ENCODE measurements at regions not wholly inside any gene's neighbourhood (a gene's known extent, or its start where the extent isn't known, plus 50 kb on each side); places are given as distances from the start of the nearest gene placed in this dataset.

GRCh38 chr6:44006123-44006871, 121.0 kb downstream of the MRPL14 start:
- no peak for DNase-seq (ENCODE audit: low read depth)
- TF ChIP-seq CTCF (IDR thresholded peaks at IDR 0.05; ENCODE audit: low read length, missing control alignments): no peak
- H3K4me3 ChIP-seq (replicated peaks; ENCODE audit: low read depth, low read length): no peak overlapping the region

GRCh38 chr6:44005507-44005903, 121.7 kb downstream of the MRPL14 start:
- no peak overlapping the region for H3K4me3 ChIP-seq (replicated peaks; ENCODE audit: low read depth, low read length)
- DNase-seq (ENCODE audit: low read depth): no peak
- TF ChIP-seq CTCF (IDR thresholded peaks at IDR 0.05; ENCODE audit: low read length, missing control alignments): no peak

GRCh38 chr6:44004625-44005506, 122.4 kb downstream of the MRPL14 start:
- DNase-seq (ENCODE audit: low read depth): no peak
- no peak overlapping the region for H3K4me3 ChIP-seq (replicated peaks; ENCODE audit: low read depth, low read length)
- peak; percentile 35 for TF ChIP-seq CTCF (IDR thresholded peaks at IDR 0.05; ENCODE audit: low read length, missing control alignments)

GRCh38 chr6:44004136-44004535, 123.1 kb downstream of the MRPL14 start:
- H3K4me3 ChIP-seq (replicated peaks; ENCODE audit: low read depth, low read length): no peak overlapping the region
- TF ChIP-seq CTCF (IDR thresholded peaks at IDR 0.05; ENCODE audit: low read length, missing control alignments): no peak
- no peak for DNase-seq (ENCODE audit: low read depth)

- H3K4me3 ChIP-seq (replicated peaks; ENCODE audit: low read depth, low read length): no peak overlapping the region
- no peak for TF ChIP-seq CTCF (IDR thresholded peaks at IDR 0.05; ENCODE audit: low read length, missing control alignments)
- DNase-seq (ENCODE audit: low read depth): no peak
These were observed 123.7 kb downstream of the MRPL14 start for GRCh38 chr6:44003345-44004061.

GRCh38 chr6:44002593-44003344, 124.5 kb downstream of the MRPL14 start:
- DNase-seq (ENCODE audit: low read depth): no peak
- TF ChIP-seq CTCF (IDR thresholded peaks at IDR 0.05; ENCODE audit: low read length, missing control alignments): peak; percentile 16

More at GRCh38 chr6:44002593-44003344, 124.5 kb downstream of the MRPL14 start:
- peak overlapping the region; percentile 31 for H3K4me3 ChIP-seq (replicated peaks; ENCODE audit: low read depth, low read length)

Measured in fibroblast of pulmonary artery (primary cell).